K562 (cell line): ENCODE measurements at regions not wholly inside any gene's neighbourhood (a gene's known extent, or its start where the extent isn't known, plus 50 kb on each side); places are given as distances from the start of the nearest gene placed in this dataset.
"Not testable (repeated sequence)": the region's sequence is repeated elsewhere in the genome, so short reads cannot be mapped to it uniquely, and the experiment has no call there.

Experiments used
- ADNP ChIP-seq: fragments of 200-800 bp; sonication (Bioruptor generic); IDR thresholded peaks from 2 replicates; pipeline ENCODE4 v1.6.1; 2016; ENCODE audit warnings: missing genetic modification characterization, missing compliant biosample characterization
- ARID1B ChIP-seq: fragments of 450-650 bp; IDR thresholded peaks from 2 replicates; pipeline ENCODE4 v1.6.1; 2016; ENCODE audit warnings: antibody characterized with exemption, mild to moderate bottlenecking, inconsistent platforms
- L3MBTL2 ChIP-seq: fragments of 450-650 bp; IDR thresholded peaks from 2 replicates; pipeline ENCODE4 v1.6.1; 2016; ENCODE audit warnings: mild to moderate bottlenecking, moderate library complexity
- MECOM ChIP-seq: fragments of 250-450 bp; sonication (Bioruptor Pico); IDR thresholded peaks from 2 replicates; pipeline ENCODE4 v1.8.0; 2022; ENCODE audit warnings: inconsistent platforms
- MTA1 ChIP-seq: fragments of 450-650 bp; IDR thresholded peaks from 2 replicates; pipeline ENCODE4 v1.6.1; 2017; ENCODE audit warnings: borderline replicate concordance
- MTA3 ChIP-seq: fragments of 450-650 bp; formaldehyde crosslinking; IDR thresholded peaks from 2 replicates; pipeline ENCODE4 v1.6.1; 2017; ENCODE audit warnings: mild to moderate bottlenecking, borderline replicate concordance
- MXI1 ChIP-seq: IDR thresholded peaks from 2 replicates; pipeline ENCODE4 v1.6.1; 2011; ENCODE audit warnings: low read depth, mild to moderate bottlenecking, improper control_type of control experiment, low read length
- NCOA2 ChIP-seq, 2 experiments: fragments of 450-650 bp; IDR thresholded peaks; 2 replicates each; pipeline ENCODE4 v1.6.1; 2018; ENCODE audit warnings: mild to moderate bottlenecking in 2 of 2, moderate library complexity in 1 of 2; ENCODE audit not compliant: partially characterized antibody in 2 of 2
- PBX2 ChIP-seq, 2 experiments: IDR thresholded peaks in 1 of 2; conservative IDR thresholded peaks in 1 of 2; 2 replicates each; pipeline ENCODE4 v1.6.1; 2016; ENCODE audit warnings: low read depth in 2 of 2, mild to moderate bottlenecking in 1 of 2, missing compliant biosample characterization in 1 of 2, missing genetic modification characterization in 1 of 2, moderate library complexity in 1 of 2
- RNF2 ChIP-seq: sonication (generic); IDR thresholded peaks from 2 replicates; pipeline ENCODE4 v1.6.1; 2016
- ZNF24 ChIP-seq: fragments of 450-650 bp; IDR thresholded peaks from 2 replicates; pipeline ENCODE4 v1.6.1; 2016
- ZNF583 ChIP-seq: fragments of 250-450 bp; sonication (Bioruptor Pico); IDR thresholded peaks from 2 replicates; pipeline ENCODE4 v1.4.0; 2020
- ZNF644 ChIP-seq: fragments of 200-800 bp; sonication (Bioruptor generic); IDR thresholded peaks from 2 replicates; pipeline ENCODE4 v1.6.1; 2016; ENCODE audit warnings: low read depth, missing genetic modification characterization, missing compliant biosample characterization
- TF ChIP-seq, protein P1 (sequence below), 2 experiments: fragments of 150-350 bp in 1 of 2; IDR thresholded peaks; 2 replicates each; pipeline ENCODE4 v1.6.1; 2012 to 2016; ENCODE audit warnings: low read depth in 2 of 2, low read length in 2 of 2, mild to moderate bottlenecking in 1 of 2, moderate library complexity in 1 of 2
- TF ChIP-seq, protein P2 (sequence below): fragments of 450-650 bp; IDR thresholded peaks from 2 replicates; pipeline ENCODE4 v1.6.1; 2016; ENCODE audit warnings: borderline replicate concordance
- TF ChIP-seq, protein P3 (sequence below): fragments of 450-650 bp; IDR thresholded peaks from 2 replicates; pipeline ENCODE4 v1.6.1; 2014; ENCODE audit warnings: low read depth, mild to moderate bottlenecking, moderate library complexity, borderline replicate concordance

DNA sequence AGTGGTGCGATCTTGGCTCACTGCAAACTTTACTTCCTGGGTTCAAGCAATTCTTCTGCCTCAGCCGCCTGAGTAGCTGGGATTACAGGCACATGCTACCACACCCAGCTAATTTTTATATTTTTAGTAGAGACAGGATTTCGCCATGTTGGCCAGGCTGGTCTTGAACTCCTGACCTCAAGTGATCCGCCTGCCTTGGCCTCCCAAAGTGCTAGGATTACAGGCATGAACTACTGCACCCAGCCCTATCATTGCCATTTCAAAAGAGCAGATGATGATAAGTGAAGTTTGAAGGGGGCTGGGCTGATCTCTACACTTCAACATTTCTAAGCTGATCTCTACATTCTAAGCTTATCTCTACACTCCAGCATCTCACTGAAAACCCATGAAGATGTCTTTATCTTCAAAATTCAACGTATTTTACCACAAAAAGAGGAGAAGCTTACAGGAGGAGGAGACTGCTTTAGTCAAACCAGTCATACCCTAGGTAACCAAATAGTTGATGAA is 94.4 kb upstream of the BARHL2 start (continued):
- TF ChIP-seq NCOA2 (IDR thresholded peaks at IDR 0.05; ENCODE audit: partially characterized antibody in 2 of 2) (peak; percentile 61 to 62), L3MBTL2 (peak; percentile 61), ZNF24 (peak; percentile 90), MTA1 (peak; percentile 67; the same call in 1 of the 2 replicates), MTA3 (peak; percentile 73; the same call in 1 of the 2 replicates), MXI1 (peak; percentile 45; the same call in 1 of the 2 replicates), PBX2 (tag; conservative IDR thresholded peaks at IDR 0.05; ENCODE audit: low read depth) (peak; percentile 38; the same call in 1 of the 2 replicates), ZNF583 (0 out of 2 replicates have a peak, but pooled peaks have one; percentile 35), ZNF644 (peak; percentile 79; the same call in 1 of the 2 replicates), ADNP (tag) (peak; percentile 100), RNF2 (peak; percentile 86), MECOM (CRISPR knock-in tag) (peak; percentile 88), ARID1B (peak; percentile 97)
- TF ChIP-seq, protein P1, sequence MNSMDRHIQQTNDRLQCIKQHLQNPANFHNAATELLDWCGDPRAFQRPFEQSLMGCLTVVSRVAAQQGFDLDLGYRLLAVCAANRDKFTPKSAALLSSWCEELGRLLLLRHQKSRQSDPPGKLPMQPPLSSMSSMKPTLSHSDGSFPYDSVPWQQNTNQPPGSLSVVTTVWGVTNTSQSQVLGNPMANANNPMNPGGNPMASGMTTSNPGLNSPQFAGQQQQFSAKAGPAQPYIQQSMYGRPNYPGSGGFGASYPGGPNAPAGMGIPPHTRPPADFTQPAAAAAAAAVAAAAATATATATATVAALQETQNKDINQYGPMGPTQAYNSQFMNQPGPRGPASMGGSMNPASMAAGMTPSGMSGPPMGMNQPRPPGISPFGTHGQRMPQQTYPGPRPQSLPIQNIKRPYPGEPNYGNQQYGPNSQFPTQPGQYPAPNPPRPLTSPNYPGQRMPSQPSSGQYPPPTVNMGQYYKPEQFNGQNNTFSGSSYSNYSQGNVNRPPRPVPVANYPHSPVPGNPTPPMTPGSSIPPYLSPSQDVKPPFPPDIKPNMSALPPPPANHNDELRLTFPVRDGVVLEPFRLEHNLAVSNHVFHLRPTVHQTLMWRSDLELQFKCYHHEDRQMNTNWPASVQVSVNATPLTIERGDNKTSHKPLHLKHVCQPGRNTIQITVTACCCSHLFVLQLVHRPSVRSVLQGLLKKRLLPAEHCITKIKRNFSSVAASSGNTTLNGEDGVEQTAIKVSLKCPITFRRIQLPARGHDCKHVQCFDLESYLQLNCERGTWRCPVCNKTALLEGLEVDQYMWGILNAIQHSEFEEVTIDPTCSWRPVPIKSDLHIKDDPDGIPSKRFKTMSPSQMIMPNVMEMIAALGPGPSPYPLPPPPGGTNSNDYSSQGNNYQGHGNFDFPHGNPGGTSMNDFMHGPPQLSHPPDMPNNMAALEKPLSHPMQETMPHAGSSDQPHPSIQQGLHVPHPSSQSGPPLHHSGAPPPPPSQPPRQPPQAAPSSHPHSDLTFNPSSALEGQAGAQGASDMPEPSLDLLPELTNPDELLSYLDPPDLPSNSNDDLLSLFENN (IDR thresholded peaks at IDR 0.05; ENCODE audit: low read depth in 2 of 2, low read length in 2 of 2), result peak in 1 of 2 experiments; percentile 56; a peak in 1 of 4 replicates
- TF ChIP-seq, protein P2, sequence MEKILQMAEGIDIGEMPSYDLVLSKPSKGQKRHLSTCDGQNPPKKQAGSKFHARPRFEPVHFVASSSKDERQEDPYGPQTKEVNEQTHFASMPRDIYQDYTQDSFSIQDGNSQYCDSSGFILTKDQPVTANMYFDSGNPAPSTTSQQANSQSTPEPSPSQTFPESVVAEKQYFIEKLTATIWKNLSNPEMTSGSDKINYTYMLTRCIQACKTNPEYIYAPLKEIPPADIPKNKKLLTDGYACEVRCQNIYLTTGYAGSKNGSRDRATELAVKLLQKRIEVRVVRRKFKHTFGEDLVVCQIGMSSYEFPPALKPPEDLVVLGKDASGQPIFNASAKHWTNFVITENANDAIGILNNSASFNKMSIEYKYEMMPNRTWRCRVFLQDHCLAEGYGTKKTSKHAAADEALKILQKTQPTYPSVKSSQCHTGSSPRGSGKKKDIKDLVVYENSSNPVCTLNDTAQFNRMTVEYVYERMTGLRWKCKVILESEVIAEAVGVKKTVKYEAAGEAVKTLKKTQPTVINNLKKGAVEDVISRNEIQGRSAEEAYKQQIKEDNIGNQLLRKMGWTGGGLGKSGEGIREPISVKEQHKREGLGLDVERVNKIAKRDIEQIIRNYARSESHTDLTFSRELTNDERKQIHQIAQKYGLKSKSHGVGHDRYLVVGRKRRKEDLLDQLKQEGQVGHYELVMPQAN, result peak; percentile 54; the same call in 1 of the 2 replicates
- not testable (repeated sequence) for TF ChIP-seq PBX2 (CRISPR knock-in tag; IDR thresholded peaks at IDR 0.05; ENCODE audit: low read depth)
- TF ChIP-seq, protein P3, sequence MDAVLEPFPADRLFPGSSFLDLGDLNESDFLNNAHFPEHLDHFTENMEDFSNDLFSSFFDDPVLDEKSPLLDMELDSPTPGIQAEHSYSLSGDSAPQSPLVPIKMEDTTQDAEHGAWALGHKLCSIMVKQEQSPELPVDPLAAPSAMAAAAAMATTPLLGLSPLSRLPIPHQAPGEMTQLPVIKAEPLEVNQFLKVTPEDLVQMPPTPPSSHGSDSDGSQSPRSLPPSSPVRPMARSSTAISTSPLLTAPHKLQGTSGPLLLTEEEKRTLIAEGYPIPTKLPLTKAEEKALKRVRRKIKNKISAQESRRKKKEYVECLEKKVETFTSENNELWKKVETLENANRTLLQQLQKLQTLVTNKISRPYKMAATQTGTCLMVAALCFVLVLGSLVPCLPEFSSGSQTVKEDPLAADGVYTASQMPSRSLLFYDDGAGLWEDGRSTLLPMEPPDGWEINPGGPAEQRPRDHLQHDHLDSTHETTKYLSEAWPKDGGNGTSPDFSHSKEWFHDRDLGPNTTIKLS, result peak; percentile 31; the same call in 1 of the 2 replicates
